Testis (tissue), 2 donors: ENCODE measurements at regions not wholly inside any gene's neighbourhood (a gene's known extent, or its start where the extent isn't known, plus 50 kb on each side); places are given as distances from the start of the nearest gene placed in this dataset.

Experiments
- DNase-seq: peaks from one replicate; pipeline ENCODE4 v3.0.0-alpha.2; 2019
- H3K27ac ChIP-seq, 2 donors: fragments of 200-600 bp; sonication (generic); one replicate each; pipeline ENCODE4 v1.5.1; 2019
- H3K27me3 ChIP-seq: fragments of 200-600 bp; sonication (generic); one replicate; pipeline ENCODE4 v1.5.1; 2019
- H3K36me3 ChIP-seq: fragments of 200-600 bp; sonication (generic); one replicate; pipeline ENCODE4 v1.5.1; 2017; ENCODE audit warnings: low read depth; ENCODE audit errors: missing control alignments
- H3K4me1 ChIP-seq: fragments of 200-600 bp; sonication (generic); one replicate; pipeline ENCODE4 v1.5.1; 2019
- H3K4me3 ChIP-seq, 2 donors: fragments of 200-600 bp; sonication (generic); one replicate each; pipeline ENCODE4 v1.5.1; 2017 to 2019
- H3K9me3 ChIP-seq: fragments of 200-600 bp; sonication (generic); one replicate; pipeline ENCODE4 v1.5.1; 2017
- POLR2A ChIP-seq: fragments of 450-650 bp; IDR thresholded peaks from one replicate; pipeline ENCODE4 v1.6.1; 2017; ENCODE audit warnings: antibody characterized with exemption, mild to moderate bottlenecking, moderate library complexity
- WGBS, 2 donors: methylation state at CpG; one replicate each; pipeline ENCODE4 v1.1.5; 2018; 5-methylcytosine and 5-hydroxymethylcytosine counted together
- intact Hi-C: fragments of 100-400 bp; cut with DNase I; formaldehyde crosslinking; loops from one replicate; pipeline ENCODE4 v1.15.1; 2023; ENCODE audit warnings: low total_unique reads
- TF ChIP-seq, protein P1 (sequence below), 3 experiments: fragments of 450-650 bp in 2 of 3; fragments of 200-600 bp in 1 of 3; sonication (generic) in 1 of 3; IDR thresholded peaks; one replicate each; pipeline ENCODE4 v1.5.1; 2016 to 2019; ENCODE audit warnings: antibody characterized with exemption in 3 of 3, mild to moderate bottlenecking in 2 of 3, moderate library complexity in 1 of 3

- H3K36me3 ChIP-seq = no peaks in the 10 kb centered on the region
- intact Hi-C loops = no loop called here
- H3K9me3 ChIP-seq = no peaks in the 10 kb centered on the region
- WGBS, 2 donors = 73 to 88% methylated on average over 8 to 15 of the region's 15 CpGs
- H3K4me3 ChIP-seq = no peak overlapping the region
- H3K27ac ChIP-seq = no peak overlapping the region
- H3K4me1 ChIP-seq = no peaks in the 10 kb centered on the region
- TF ChIP-seq POLR2A = no peak
- TF ChIP-seq, protein P1, sequence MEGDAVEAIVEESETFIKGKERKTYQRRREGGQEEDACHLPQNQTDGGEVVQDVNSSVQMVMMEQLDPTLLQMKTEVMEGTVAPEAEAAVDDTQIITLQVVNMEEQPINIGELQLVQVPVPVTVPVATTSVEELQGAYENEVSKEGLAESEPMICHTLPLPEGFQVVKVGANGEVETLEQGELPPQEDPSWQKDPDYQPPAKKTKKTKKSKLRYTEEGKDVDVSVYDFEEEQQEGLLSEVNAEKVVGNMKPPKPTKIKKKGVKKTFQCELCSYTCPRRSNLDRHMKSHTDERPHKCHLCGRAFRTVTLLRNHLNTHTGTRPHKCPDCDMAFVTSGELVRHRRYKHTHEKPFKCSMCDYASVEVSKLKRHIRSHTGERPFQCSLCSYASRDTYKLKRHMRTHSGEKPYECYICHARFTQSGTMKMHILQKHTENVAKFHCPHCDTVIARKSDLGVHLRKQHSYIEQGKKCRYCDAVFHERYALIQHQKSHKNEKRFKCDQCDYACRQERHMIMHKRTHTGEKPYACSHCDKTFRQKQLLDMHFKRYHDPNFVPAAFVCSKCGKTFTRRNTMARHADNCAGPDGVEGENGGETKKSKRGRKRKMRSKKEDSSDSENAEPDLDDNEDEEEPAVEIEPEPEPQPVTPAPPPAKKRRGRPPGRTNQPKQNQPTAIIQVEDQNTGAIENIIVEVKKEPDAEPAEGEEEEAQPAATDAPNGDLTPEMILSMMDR (IDR thresholded peaks at IDR 0.05) = no peak
- H3K27me3 ChIP-seq = no peaks in the 10 kb centered on the region
- DNase-seq = no peak
These were observed 88.1 kb upstream of the CUX1 start for GRCh38 chr7:101729241-101729883.

DNA sequence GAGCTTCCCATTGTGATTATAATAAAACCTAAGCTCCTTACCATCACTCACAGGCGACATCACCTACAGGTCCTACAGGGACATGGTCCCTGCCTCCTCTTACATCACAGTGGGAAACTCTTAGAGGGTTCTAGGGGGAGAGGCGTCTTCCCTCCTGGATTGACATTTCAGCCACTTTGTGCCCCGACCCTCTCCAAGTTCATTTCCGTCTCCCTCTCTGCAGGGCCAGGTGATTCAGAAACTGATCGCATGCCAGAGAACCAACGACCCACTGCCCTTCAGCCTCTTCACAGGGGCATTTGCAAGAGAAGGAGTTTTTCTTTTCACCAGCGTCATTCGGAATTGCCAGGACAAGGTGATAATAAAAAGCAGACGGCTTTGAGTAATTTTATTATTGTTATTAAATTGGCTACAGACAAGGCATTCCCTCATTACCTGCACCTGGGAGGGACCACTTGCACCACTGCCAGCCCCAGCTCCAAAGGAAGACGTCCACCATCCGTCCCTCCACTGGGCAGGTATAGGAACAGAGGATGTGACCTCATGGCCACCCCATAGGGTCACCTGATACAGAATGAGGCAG lies 85.8 kb upstream of the CUX1 start:
- no peak overlapping the region for H3K27ac ChIP-seq
- no peak overlapping the region for H3K4me3 ChIP-seq
- H3K4me1 ChIP-seq = no peaks in the 10 kb centered on the region
- DNase-seq = no peak
- intact Hi-C loops = no loop called here
- H3K9me3 ChIP-seq = no peaks in the 10 kb centered on the region
- H3K27me3 ChIP-seq = no peaks in the 10 kb centered on the region
- 83 to 88% methylated on average over 11 of the region's 11 CpGs for WGBS, 2 donors
- no peaks in the 10 kb centered on the region for H3K36me3 ChIP-seq
- no peak for TF ChIP-seq POLR2A

DNA sequence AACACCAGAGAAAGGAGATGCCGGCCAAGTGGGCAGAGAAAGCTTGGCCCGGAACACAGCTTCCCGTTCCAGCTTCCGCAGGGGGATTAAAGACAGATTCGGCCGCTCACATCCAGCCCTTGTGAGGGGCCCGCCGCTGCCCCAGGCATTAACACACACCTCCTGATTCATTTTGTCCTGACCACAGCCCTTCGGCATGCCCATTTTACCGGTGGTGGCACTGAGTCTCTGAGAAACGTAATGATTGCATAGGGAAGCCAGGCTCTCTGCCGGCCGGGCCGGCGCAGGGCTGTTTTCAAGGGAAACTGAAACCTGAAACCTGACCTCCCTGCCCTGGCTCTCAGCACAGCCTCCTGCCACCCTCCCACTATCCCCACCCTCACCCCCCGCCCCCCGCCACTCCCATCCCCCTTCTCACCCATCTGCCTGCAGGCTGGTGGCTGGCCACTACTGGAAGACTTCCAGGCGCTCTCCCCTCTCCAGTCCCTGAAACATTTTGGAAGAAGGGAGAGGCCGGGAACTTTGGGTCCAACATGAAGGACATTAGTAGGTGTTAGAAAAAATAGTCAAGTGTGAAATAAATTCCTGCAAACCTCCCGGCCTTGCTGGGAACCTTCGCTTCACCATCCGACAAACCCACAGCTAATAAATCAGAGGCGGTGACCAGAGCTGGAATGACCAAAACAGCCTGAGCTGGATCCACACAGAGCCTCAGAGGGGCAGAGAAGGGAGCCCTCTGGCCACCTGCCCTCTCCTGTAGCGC lies 83.5 kb upstream of the CUX1 start:
- Histone ChIP-seq H3K36me3 (no peaks in the 10 kb centered on the region), H3K4me1 (no peaks in the 10 kb centered on the region), H3K27me3 (no peaks in the 10 kb centered on the region), H3K27ac (peak overlapping the region in 1 of 2 donors; percentile 39), H3K4me3 (peak overlapping the region; percentile 5 to 38), H3K9me3 (no peaks in the 10 kb centered on the region)
- no peak for TF ChIP-seq POLR2A
- TF ChIP-seq, protein P1 (IDR thresholded peaks at IDR 0.05) = no peak
- DNase-seq = peak; percentile 50
- intact Hi-C loops = no loop called here
- WGBS, 2 donors = 33 to 42% methylated on average over 23 to 24 of the region's 24 CpGs

- Histone ChIP-seq H3K9me3 (no peaks in the 10 kb centered on the region), H3K4me1 (no peaks in the 10 kb centered on the region), H3K36me3 (no peaks in the 10 kb centered on the region), H3K27me3 (no peaks in the 10 kb centered on the region), H3K4me3 (no peak overlapping the region), H3K27ac (no peak overlapping the region)
- 79 to 83% methylated on average over 3 of the region's 3 CpGs for WGBS, 2 donors
- intact Hi-C loops = no loop called here
- TF ChIP-seq, protein P1 (IDR thresholded peaks at IDR 0.05) = no peak
- TF ChIP-seq POLR2A = no peak
- peak; percentile 38 for DNase-seq
These were observed 81.3 kb upstream of the CUX1 start for GRCh38 chr7:101736084-101736483.

DNA sequence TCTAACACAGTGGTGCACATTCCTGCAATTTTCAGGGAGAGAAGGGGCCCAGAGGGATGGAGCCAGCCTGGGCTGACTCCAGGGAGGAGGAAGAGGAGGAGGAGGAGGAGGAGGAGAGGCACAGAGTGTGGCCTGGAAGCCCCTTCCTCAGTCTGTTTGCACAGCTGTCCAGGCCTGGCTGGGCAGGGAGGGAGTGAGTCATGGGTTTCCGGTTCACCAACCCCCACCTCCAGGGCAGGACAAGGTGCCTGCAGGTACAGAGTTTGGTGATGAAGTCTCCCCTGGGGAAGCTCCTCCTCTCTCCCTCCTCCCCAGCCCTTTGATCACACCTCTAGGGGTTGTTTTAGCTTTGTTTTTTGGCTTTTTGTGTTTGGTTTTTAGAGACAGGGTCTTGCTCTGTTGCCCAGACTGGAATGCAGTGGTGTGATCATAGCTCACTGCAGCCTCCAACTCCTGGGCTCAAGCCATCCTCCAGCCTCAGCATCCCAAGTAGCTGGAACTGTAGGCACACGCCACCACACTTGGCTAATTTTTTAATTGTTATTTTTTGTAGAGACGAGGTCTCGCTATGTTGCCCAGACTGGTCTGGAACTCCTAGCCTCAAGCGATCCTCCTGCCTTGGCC lies 77.5 kb upstream of the CUX1 start:
- Histone ChIP-seq H3K9me3 (no peaks in the 10 kb centered on the region), H3K4me1 (no peaks in the 10 kb centered on the region), H3K27ac (no peak overlapping the region), H3K4me3 (no peak overlapping the region), H3K27me3 (no peaks in the 10 kb centered on the region), H3K36me3 (no peaks in the 10 kb centered on the region)
- intact Hi-C loops = no loop called here
- no peak for TF ChIP-seq POLR2A
- TF ChIP-seq, protein P1 (IDR thresholded peaks at IDR 0.05) = no peak
- DNase-seq = no peak
- 83 to 96% methylated on average over 5 of the region's 5 CpGs for WGBS, 2 donors
